WI38 (cell line): ENCODE measurements at regions not wholly inside any gene's neighbourhood (a gene's known extent, or its start where the extent isn't known, plus 50 kb on each side); places are given as distances from the start of the nearest gene placed in this dataset.

Experiments
- H3K4me3 ChIP-seq: 2 replicates; pipeline ENCODE4 v1.5.1; 2011; ENCODE audit warnings: low read depth, mild to moderate bottlenecking, control low read depth, low read length
- CTCF ChIP-seq: IDR thresholded peaks from 2 replicates; pipeline ENCODE4 v1.5.1; 2012; ENCODE audit warnings: low read depth, mild to moderate bottlenecking, control low read depth, low read length

GRCh38 chr2:150110548-150110947 is 376.9 kb downstream of the RND3 start:
- H3K4me3 ChIP-seq, result no peak overlapping the region
- TF ChIP-seq CTCF, result no peak

- no peak for TF ChIP-seq CTCF
- H3K4me3 ChIP-seq, result no peak overlapping the region
Observed at GRCh38 chr2:150109912-150110311, 377.6 kb downstream of the RND3 start.

- no peak overlapping the region for H3K4me3 ChIP-seq
- TF ChIP-seq CTCF, result no peak
Observed at GRCh38 chr2:150109028-150109427, 378.4 kb downstream of the RND3 start.

GRCh38 chr2:150107816-150108215 is 379.7 kb downstream of the RND3 start:
- no peak for TF ChIP-seq CTCF

GRCh38 chr2:150107170-150107569 is 380.3 kb downstream of the RND3 start:
- TF ChIP-seq CTCF, result no peak

More at GRCh38 chr2:150107816-150108215, 379.7 kb downstream of the RND3 start:
- H3K4me3 ChIP-seq, result no peak overlapping the region

GRCh38 chr2:150101947-150102346 is 385.5 kb downstream of the RND3 start:
- no peak for TF ChIP-seq CTCF

More at GRCh38 chr2:150107170-150107569, 380.3 kb downstream of the RND3 start:
- H3K4me3 ChIP-seq, result no peak overlapping the region

GRCh38 chr2:150100834-150101233 is 386.6 kb downstream of the RND3 start:
- no peak for TF ChIP-seq CTCF
- H3K4me3 ChIP-seq, result no peak overlapping the region

More at GRCh38 chr2:150101947-150102346, 385.5 kb downstream of the RND3 start:
- H3K4me3 ChIP-seq, result no peak overlapping the region
